ENCODE measurements at regions not wholly inside any gene's neighbourhood (a gene's known extent, or its start where the extent isn't known, plus 50 kb on each side); places are given as distances from the start of the nearest gene placed in this dataset.

- Histone ChIP-seq H2BK15ac (ENCODE audit: low read depth, low read length) (no peak overlapping the region), H4K20me1 (ENCODE audit: control insufficient read depth, insufficient read depth, insufficient read length) (no peaks in the 10 kb centered on the region), H3K18ac (ENCODE audit: insufficient read length, low read depth, low read length) (no peak overlapping the region), H4K91ac (ENCODE audit: insufficient read length, low read depth, low read length) (no peak overlapping the region), H3K27me3 (ENCODE audit: insufficient read depth, low read length) (no peaks in the 10 kb centered on the region), H2BK120ac (ENCODE audit: low read depth, low read length, poor library complexity, severe bottlenecking) (no peak overlapping the region), H4K5ac (ENCODE audit: insufficient read length, low read depth, low read length) (no peak overlapping the region), H3K9ac (ENCODE audit: extremely low read depth, insufficient read length, low read length) (no peak overlapping the region), H4K8ac (replicated peaks; ENCODE audit: insufficient read length, low read depth, low read length) (no peak overlapping the region), H3K27ac (ENCODE audit: insufficient read length, low read depth, low read length) (no peak overlapping the region), H3K4me2 (ENCODE audit: insufficient read depth, insufficient read length, low read length) (no peak overlapping the region), H3K23ac (ENCODE audit: insufficient read length, low read depth, low read length) (no peak overlapping the region), H3K79me2 (ENCODE audit: insufficient read depth, low read length) (no peaks in the 10 kb centered on the region), H3K4ac (ENCODE audit: low read depth, low read length) (no peak overlapping the region), H3K79me1 (ENCODE audit: insufficient read depth, low read depth, low read length, poor library complexity, severe bottlenecking) (no peaks in the 10 kb centered on the region), H3T11ph (ENCODE audit: low read length) (no peak overlapping the region), H2BK12ac (ENCODE audit: insufficient read length, low read depth, low read length) (no peak overlapping the region), H3K4me1 (ENCODE audit: insufficient read depth, low read length) (no peaks in the 10 kb centered on the region), H3K9me3 (ENCODE audit: control insufficient read depth, low read depth, low read length) (no peaks in the 10 kb centered on the region), H3K56ac (ENCODE audit: insufficient read length, low read depth, low read length) (no peak overlapping the region), H2AK5ac (ENCODE audit: insufficient read length, low read length) (no peak overlapping the region), H2BK20ac (ENCODE audit: low read depth, low read length, poor library complexity, severe bottlenecking) (no peak overlapping the region), H3K23me2 (ENCODE audit: insufficient read length, low read depth, low read length, poor library complexity, severe bottlenecking) (no peaks in the 10 kb centered on the region), H2AFZ (ENCODE audit: low read length) (no peak overlapping the region), H2BK5ac (ENCODE audit: insufficient read length, low read length) (no peak overlapping the region), H3K14ac (ENCODE audit: insufficient read depth, low read length) (no peak overlapping the region)
- no peak overlapping the region for H3K27ac Mint-ChIP-seq
- H3K27me3 Mint-ChIP-seq (ENCODE audit: low read depth) = peaks cover 10% of the 10 kb centered on the region
- no peak overlapping the region for H3K4me3 Mint-ChIP-seq
- no peaks in the 10 kb centered on the region for H3K4me1 Mint-ChIP-seq
- TF ChIP-seq CTCF (conservative IDR thresholded peaks at IDR 0.05) = no peak
- H3K36me3 Mint-ChIP-seq (ENCODE audit: insufficient read depth in 1 of 3, low read depth in 3 of 3) = no peaks in the 10 kb centered on the region; a peak in 1 of 7 replicates
- WGBS (ENCODE audit: extremely low coverage, insufficient read length, low lambda C conversion rate) = no CpG with 5 or more reads among the region's 4 CpGs
- peaks cover 4 to 10% of the 10 kb centered on the region in 2 experiments; a peak in 4 of 5 replicates for H3K9me3 Mint-ChIP-seq
- DNase-seq = no peak
These were observed 104.3 kb upstream of the FSTL4 start for GRCh38 chr5:133716532-133717183.
